HG02840 (cell line): ENCODE measurements at regions not wholly inside any gene's neighbourhood (a gene's known extent, or its start where the extent isn't known, plus 50 kb on each side); places are given as distances from the start of the nearest gene placed in this dataset.

Source experiments
- ATAC-seq: cut with Tn5 transposase; IDR thresholded peaks from one replicate; pipeline ENCODE4 v1.9.1; 2021; ENCODE audit warnings: mild to moderate bottlenecking, moderate library complexity, moderate number of reproducible peaks; ENCODE audit not compliant: unreplicated experiment, low FRiP score

GRCh38 chr1:83813576-83813975, 185.4 kb downstream of the TTLL7 start:
- ATAC-seq, result no peak

DNA sequence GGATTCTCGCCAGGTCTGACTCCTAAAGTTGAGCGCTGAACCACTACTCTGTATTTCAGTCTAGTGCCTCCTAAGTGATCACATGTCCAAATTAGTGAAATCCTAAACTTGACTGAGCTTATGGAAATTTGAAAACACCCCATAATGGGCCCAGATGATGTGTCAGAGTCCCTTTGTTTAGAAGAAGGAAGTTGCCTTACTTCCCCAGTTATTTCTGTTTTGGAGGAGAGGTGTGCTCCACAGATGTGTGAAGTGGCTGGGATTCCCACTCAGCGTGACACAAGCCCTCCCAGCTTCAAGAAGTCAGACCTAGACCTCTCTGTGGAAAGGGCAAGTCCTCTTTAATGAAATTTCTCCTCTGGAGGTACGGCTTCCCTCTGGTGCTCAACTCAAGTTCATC, 188.8 kb downstream of the TTLL7 start:
- no peak for ATAC-seq

GRCh38 chr1:83808536-83808935, 190.4 kb downstream of the TTLL7 start:
- no peak for ATAC-seq

GRCh38 chr1:83807821-83808220, 191.1 kb downstream of the TTLL7 start:
- no peak for ATAC-seq

- no peak for ATAC-seq
Measured at GRCh38 chr1:83807231-83807630, 191.7 kb downstream of the TTLL7 start.

DNA sequence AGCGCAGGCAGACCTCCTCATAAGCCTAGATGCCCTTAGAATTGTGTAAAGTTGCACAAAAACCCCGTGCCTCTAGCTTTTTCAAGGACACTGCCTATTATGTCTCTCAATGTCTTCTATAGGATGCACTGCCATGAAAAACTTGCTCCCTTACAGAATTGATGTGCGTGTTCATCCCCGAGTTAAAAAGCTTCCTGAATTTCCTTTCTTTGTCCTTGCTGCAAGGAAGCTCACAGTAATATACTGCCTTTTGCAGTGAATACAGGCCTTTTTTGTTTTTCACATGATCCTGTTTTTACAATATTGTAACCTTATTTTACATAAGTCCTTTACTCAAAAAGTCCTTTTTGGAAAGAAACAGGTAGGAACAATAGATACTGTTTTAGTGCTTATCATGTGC, 193.0 kb downstream of the TTLL7 start:
- no peak for ATAC-seq

DNA sequence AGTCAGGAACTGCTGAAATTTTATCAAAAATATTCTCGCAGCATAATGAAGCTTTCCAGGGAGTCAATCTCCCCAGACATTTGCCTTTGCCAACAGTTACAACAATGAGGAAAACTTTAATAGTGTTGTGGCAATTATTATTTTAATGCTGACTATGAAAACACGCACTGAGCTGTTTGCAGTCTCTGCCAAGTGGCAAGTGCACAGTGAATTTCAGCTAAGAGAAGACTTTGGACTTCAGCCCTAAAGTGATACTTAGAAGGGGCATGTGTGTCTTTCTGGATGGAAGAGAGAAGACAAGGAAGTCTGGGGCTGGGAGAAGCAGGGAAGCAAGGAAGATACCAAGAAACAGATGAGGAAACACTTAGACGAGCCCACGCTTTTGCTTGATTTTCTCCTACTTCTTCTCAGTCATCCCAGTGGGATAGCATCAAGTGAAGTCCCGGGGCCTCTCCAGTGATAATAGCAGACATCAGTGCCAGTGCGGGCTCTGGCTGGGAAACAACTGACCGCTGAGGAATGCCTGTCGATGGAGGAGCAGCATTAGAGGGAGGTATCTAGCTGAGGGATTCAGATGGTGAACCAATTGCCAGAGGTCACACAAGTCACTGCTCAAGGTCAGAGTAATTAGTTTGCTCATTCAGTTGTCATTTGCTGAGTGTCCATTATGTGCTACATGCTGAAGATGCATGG, 196.3 kb downstream of the TTLL7 start:
- no peak for ATAC-seq

DNA sequence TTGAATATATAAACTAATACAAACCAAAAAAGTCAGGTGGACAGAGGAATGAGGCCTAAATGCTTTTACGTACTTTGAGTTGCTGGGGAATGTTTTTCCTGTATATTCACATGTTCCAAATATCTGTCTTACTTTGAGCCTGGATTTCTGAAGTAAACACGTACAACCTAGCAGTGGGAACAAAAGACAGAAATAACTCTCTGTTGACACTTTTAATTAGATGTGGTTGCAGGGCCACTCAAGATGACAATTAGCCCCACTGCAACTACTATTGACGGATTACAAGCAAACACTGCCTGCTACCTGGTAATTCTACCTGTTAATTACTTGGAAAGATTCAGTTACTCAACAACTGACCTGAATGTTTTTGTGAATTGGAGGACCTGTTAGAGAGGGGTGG, 196.9 kb downstream of the TTLL7 start:
- no peak for ATAC-seq

DNA sequence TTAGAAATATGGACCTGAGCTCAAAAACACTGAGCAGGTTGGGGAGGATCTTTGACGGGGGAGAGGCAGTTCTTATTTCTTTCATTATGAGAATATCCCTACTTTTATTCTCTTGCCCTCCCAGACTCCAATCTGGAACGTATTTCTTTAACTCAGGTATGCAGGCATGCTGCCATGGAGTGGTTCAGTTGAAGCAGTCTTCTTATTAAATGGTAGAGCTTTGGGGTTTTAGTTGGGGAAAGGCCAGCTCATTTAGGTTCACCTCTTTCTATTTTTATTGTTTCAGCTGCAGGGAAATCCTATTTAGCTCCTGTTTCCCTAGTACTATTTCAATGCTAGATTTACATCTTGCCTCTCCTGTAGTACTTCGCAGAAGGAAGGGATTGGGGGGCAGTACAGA, 198.9 kb downstream of the TTLL7 start:
- no peak for ATAC-seq

DNA sequence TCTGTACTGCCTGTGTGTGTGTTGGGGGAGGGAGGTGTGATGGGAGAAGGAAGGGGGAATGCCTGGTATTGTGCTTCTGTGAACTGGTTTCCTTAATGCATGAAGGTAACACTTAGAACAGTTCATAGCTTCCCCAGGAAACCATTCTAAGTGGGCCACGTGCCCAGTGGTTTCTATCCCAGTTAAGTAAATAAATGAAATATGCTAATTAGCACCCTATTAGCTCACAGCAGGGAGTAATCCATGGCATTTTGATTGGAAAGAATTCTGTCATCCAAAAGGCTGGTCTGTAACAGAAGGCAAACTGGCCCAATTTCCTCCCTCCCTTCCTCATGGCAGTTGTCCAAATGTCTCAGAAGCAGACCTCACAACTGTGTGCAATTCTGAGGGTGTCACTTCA, 199.3 kb downstream of the TTLL7 start:
- no peak for ATAC-seq

DNA sequence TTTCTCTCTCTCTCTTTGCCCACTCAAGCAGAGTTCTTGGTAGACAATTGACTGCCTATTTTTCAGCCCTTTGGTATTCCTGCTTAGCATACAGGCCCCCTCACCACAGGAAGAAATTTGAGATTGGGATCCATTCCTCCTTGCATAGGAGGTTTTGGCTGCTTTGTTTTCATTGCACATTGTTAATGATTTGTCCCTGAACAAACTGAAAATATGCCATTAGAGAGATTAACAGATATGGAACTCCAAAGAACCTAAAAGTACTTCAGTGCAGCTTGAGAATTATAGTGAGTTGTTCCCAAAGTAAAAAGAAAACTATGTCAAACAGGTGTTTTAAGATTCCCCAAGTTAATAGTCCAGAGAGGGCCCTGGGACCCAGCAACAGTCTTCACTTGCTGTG, 200.0 kb downstream of the TTLL7 start:
- no peak for ATAC-seq

DNA sequence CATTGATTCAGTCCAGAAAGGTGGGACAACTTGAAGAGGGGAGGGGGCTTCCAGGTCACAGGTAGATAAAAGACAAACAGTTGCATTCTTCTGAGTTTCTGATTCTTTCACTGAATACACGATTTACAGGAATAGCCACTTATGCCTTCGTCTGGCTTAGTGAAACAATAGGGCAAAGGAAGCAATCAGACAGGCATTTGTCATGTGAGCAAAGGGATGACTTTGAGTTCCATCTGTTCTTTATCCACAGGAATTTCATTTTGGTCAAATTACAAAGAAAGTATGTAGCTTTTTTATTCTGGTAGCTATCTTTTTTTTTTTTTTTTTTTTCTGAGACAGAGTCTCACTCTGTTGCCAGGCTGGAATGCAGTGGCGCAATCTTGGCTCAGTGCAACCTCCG, 202.5 kb downstream of the TTLL7 start:
- no peak for ATAC-seq

- ATAC-seq, result peak; percentile 73
Measured at GRCh38 chr1:83794384-83794783, 204.5 kb downstream of the TTLL7 start.

- ATAC-seq, result no peak
Measured at GRCh38 chr1:83791821-83792437, 207.0 kb downstream of the TTLL7 start.

- ATAC-seq, result no peak
Measured at GRCh38 chr1:83790446-83790845, 208.5 kb downstream of the TTLL7 start.

DNA sequence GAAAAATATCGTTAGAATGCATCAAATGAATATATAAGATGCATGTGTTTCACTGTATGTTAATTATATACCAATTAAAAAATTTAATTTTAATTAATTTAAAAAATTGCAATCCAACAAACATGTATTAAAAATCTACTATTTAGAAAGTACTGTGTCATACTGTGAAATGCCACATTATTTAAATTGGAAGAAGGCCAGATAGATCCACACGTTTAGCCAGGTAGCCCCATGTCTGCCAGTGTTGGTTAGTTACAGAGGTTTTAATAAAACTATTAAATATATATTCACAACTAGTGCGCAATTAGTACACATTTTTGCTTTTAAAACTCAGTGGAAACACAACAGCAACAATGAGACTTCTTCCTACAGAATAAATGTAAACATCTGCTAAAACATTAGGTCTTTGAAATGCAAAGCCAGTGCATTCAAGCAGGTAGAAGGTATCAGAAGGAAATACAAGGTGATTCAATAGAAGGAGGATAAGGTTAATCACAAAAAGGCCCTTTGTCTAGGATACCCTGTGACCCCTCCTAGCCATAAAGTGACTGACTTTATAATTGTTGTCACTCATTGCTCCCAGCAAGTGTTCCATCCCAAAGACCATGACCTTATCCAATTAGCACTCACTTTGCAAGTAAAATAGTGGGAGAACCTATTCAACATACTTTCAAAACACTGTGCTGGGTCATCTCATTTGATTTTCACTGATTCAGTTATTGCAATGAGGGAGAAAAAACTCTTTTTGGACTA, 211.5 kb downstream of the TTLL7 start:
- ATAC-seq, result no peak

DNA sequence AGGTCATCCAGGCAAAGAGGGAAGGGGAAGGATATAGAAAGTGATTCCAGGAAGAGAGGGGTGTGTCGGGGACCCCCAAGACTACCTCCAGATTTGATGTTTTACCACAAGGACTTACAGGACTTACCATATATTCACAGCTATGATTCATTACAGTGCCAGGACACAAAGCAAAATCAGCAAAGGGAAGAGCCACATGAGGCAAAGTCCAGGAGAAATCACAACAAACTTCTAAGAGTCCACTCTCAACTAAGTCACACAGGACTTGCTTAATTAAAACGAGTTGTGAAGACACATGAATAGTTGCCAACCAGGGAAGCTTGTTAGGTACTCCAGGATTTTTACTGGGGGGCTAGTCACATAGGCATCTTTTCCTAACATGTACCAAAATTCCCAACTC, 217.3 kb downstream of the TTLL7 start:
- no peak for ATAC-seq

DNA sequence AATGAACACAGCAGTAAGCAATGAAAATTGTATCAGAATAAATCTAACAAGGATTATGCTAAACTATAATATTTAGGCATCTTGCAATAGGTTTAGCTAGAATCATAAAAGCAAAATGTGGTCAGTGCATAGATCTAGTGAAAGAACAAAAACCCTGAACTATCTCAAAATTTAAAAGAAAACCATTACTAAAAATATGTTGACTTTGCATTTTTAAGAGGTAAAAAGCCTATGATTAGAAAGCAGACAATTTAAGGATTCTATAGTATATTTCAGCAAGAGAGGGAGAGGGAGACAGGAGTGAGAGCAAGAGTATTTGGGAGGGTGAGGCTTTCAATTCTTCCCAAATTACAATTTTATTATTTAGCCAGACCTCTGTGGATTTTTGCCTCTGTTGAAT, 219.4 kb downstream of the TTLL7 start:
- ATAC-seq, result no peak

DNA sequence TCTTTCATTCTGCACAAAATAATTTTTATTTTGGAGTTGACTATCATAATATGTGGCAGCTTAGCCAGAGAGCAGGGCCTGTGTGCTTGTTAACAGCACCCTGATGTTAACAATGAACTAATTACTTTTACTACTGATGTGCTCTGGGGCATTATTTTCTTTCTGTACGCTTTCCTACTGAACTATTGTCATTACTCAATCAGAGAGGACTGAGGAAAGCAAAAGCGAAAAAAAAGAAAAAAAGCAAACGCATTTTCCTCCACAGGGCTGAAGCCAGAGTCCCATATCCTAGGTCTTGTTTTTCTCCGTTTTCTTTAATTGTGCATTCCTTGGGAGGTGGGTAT, 221.2 kb downstream of the TTLL7 start:
- no peak for ATAC-seq

DNA sequence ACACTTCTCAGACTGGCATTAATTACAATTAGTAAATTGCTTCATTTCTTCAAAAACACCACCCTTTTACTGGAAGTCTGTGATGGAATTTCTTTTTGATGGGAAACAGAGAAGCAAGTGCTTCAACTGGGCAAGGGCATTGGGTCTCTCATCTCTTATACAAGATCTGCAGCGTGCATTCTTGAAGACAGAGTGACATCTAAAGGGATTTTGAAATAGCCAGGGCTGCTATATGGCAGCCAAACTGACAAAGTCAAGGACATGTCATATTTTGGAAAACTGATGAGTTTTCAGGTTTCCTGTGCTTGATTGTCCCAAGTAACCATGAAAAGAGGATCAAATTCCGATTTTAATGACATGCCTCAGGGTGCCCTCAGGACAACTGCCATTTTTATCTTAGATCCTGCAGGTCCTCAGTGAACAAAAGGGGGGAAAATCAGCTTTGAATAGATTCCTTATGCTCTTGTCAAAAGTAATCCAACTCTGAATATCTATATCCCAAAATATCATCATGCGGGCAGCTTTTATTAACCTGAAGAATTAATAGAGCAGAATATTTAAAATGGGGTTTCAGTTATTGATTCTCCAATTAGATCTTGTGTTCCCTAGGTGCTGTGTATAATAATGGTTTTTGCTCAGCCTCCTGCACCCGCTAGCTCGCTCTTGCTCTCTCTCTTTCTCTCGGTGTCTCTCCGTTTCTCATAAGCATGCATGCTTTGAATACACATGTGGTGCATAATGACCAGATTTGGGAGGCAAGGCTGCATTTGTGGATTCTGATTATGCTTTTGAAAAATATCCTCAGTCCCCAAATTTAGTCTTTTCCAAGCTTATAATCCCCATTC, 221.8 kb downstream of the TTLL7 start:
- ATAC-seq, result no peak

GRCh38 chr1:83775977-83776603, 222.8 kb downstream of the TTLL7 start:
- ATAC-seq, result no peak
